Mesendoderm (in vitro differentiated cells): ENCODE measurements at regions not wholly inside any gene's neighbourhood (a gene's known extent, or its start where the extent isn't known, plus 50 kb on each side); places are given as distances from the start of the nearest gene placed in this dataset. TPM values are rescaled to one million over a fixed set of nuclear protein-coding genes. Genes with fewer than 3 reads are reported as not detected.
"Not testable (repeated sequence)": the region's sequence is repeated elsewhere in the genome, so short reads cannot be mapped to it uniquely, and the experiment has no call there.

Source experiments
- DNase-seq: peaks from one replicate; pipeline ENCODE4 v3.0.0; 2013
- H2AK5ac ChIP-seq: 2 replicates; pipeline ENCODE4 v1.6.1; 2013; ENCODE audit warnings: low read length, inconsistent platforms
- H2BK120ac ChIP-seq: 2 replicates; pipeline ENCODE4 v1.6.1; 2013; ENCODE audit warnings: low read depth, mild to moderate bottlenecking, low read length, moderate library complexity, mixed read lengths
- H2BK15ac ChIP-seq: replicated peaks from 2 replicates; pipeline ENCODE4 v1.6.1; 2013; ENCODE audit warnings: low read depth, mild to moderate bottlenecking, moderate library complexity
- H2BK5ac ChIP-seq: 2 replicates; pipeline ENCODE4 v1.6.1; 2013; ENCODE audit warnings: low read length, inconsistent platforms
- H3K18ac ChIP-seq: 2 replicates; pipeline ENCODE4 v1.6.1; 2013; ENCODE audit warnings: mild to moderate bottlenecking, low read length, mixed read lengths
- H3K23ac ChIP-seq: one replicate; pipeline ENCODE4 v1.6.1; 2013; ENCODE audit warnings: low read length
- H3K27ac ChIP-seq: 2 replicates; pipeline ENCODE4 v1.5.1; 2013; ENCODE audit warnings: low read depth, mild to moderate bottlenecking, inconsistent platforms, low read length, moderate library complexity
- H3K27me3 ChIP-seq: 2 replicates; pipeline ENCODE4 v1.6.1; 2013; ENCODE audit warnings: low read length, control low read depth, mild to moderate bottlenecking, inconsistent platforms; ENCODE audit not compliant: insufficient read depth, poor library complexity
- H3K36me3 ChIP-seq: 2 replicates; pipeline ENCODE4 v1.6.1; 2013; ENCODE audit warnings: low read length, inconsistent platforms; ENCODE audit not compliant: control insufficient read depth, insufficient read depth
- H3K4ac ChIP-seq: one replicate; pipeline ENCODE4 v1.6.1; 2013; ENCODE audit warnings: low read depth, mild to moderate bottlenecking, low read length, moderate library complexity
- H3K4me1 ChIP-seq: 2 replicates; pipeline ENCODE4 v1.6.1; 2013; ENCODE audit warnings: low read depth, low read length, inconsistent platforms; ENCODE audit not compliant: control insufficient read depth
- H3K4me2 ChIP-seq: 2 replicates; pipeline ENCODE4 v1.6.1; 2013; ENCODE audit warnings: low read length
- H3K4me3 ChIP-seq: 2 replicates; pipeline ENCODE4 v1.5.1; 2013; ENCODE audit warnings: mild to moderate bottlenecking, low read length
- H3K56ac ChIP-seq: one replicate; pipeline ENCODE4 v1.6.1; 2013; ENCODE audit warnings: low read length
- H3K79me1 ChIP-seq: 2 replicates; pipeline ENCODE4 v1.6.1; 2013; ENCODE audit warnings: low read length, inconsistent platforms
- H3K79me2 ChIP-seq: 2 replicates; pipeline ENCODE4 v1.6.1; 2013; ENCODE audit warnings: mild to moderate bottlenecking, low read length; ENCODE audit not compliant: control insufficient read depth, insufficient read depth
- H3K9ac ChIP-seq: 2 replicates; pipeline ENCODE4 v1.6.1; 2013; ENCODE audit warnings: low read length, inconsistent platforms
- H4K5ac ChIP-seq: one replicate; pipeline ENCODE4 v1.6.1; 2013; ENCODE audit warnings: low read length
- H4K8ac ChIP-seq: one replicate; pipeline ENCODE4 v1.6.1; 2013; ENCODE audit warnings: low read depth, mild to moderate bottlenecking, control low read depth, low read length, moderate library complexity
- WGBS: extraction: QIAGEN DNeasy Blood & Tissue Kit; methylation state at CpG from one replicate; pipeline ENCODE4 v1.1.7; 2013; ENCODE audit warnings: low lambda C conversion rate, missing lambda C conversion rate; ENCODE audit not compliant: insufficient coverage; ENCODE audit errors: extremely low coverage; 5-methylcytosine and 5-hydroxymethylcytosine counted together
- small RNA-seq: library from polyadenylated mRNA; stranded (forward); fragments of <200 nt; extraction: miRNeasy Mini kit (QIAGEN cat#:217004); gene quantifications from one replicate; pipeline ENCODE3, GENCODE V24; 2013; ENCODE audit not compliant: insufficient read depth

- H3K27me3 ChIP-seq, result no peaks in the 10 kb centered on the region
- peak overlapping the region; percentile 80 for H3K27ac ChIP-seq
- H3K9ac ChIP-seq, result peak overlapping the region; percentile 97
- H4K8ac ChIP-seq, result peak overlapping the region; percentile 70
- peaks cover 9% of the 10 kb centered on the region for H3K36me3 ChIP-seq
- peaks cover 30% of the 10 kb centered on the region for H3K79me2 ChIP-seq
- peak overlapping the region; percentile 88 for H4K5ac ChIP-seq
- H3K79me1 ChIP-seq, result peaks cover 12% of the 10 kb centered on the region
- no CpG with 5 or more reads among the region's 40 CpGs for WGBS
- no peak overlapping the region for H3K23ac ChIP-seq
- peak overlapping the region; percentile 94 for H3K18ac ChIP-seq
- H2BK5ac ChIP-seq, result peak overlapping the region; percentile 57
- peak overlapping the region; percentile 65 for H3K4me2 ChIP-seq
- H3K4me1 ChIP-seq, result no peaks in the 10 kb centered on the region
- peak; percentile 99 for DNase-seq
- H2AK5ac ChIP-seq, result no peak overlapping the region
- peak overlapping the region; percentile 86 for H3K4me3 ChIP-seq
- peak overlapping the region; percentile 96 for H3K56ac ChIP-seq
- no peak overlapping the region for H2BK15ac ChIP-seq
- peak overlapping the region; percentile 76 for H2BK120ac ChIP-seq
- peak overlapping the region; percentile 91 for H3K4ac ChIP-seq
Measured at GRCh38 chr17:77088455-77089123, 52.2 kb upstream of the SEC14L1 start.

- Histone ChIP-seq H2BK5ac (no peak overlapping the region), H2BK15ac (no peak overlapping the region), H3K9ac (peak overlapping the region; percentile 97), H3K4me3 (peak overlapping the region; percentile 86), H3K56ac (peak overlapping the region; percentile 96), H3K79me2 (peaks cover 30% of the 10 kb centered on the region), H3K4me2 (peak overlapping the region; percentile 65), H2AK5ac (peak overlapping the region; percentile 61), H3K27ac (no peak overlapping the region), H4K8ac (peak overlapping the region; percentile 70), H3K18ac (peak overlapping the region; percentile 94), H3K36me3 (peaks cover 11% of the 10 kb centered on the region), H3K23ac (no peak overlapping the region), H4K5ac (no peak overlapping the region), H3K4ac (peak overlapping the region; percentile 91), H3K79me1 (peaks cover 12% of the 10 kb centered on the region), H3K4me1 (no peaks in the 10 kb centered on the region), H3K27me3 (no peaks in the 10 kb centered on the region), H2BK120ac (no peak overlapping the region)
- no CpG with 5 or more reads among the region's 6 CpGs for WGBS
- peak; percentile 59 for DNase-seq
Measured at GRCh38 chr17:77089124-77089490, 51.7 kb upstream of the SEC14L1 start.

GRCh38 chr17:77089949-77090348 is 50.8 kb upstream of the SEC14L1 start:
- peaks cover 30% of the 10 kb centered on the region for H3K79me2 ChIP-seq
- H2BK15ac ChIP-seq, H3K56ac ChIP-seq, H4K5ac ChIP-seq, H2BK5ac ChIP-seq, DNase-seq, H3K4ac ChIP-seq, H3K4me1 ChIP-seq, H3K9ac ChIP-seq, H4K8ac ChIP-seq, H3K4me3 ChIP-seq, H3K27me3 ChIP-seq, H2AK5ac ChIP-seq, H3K18ac ChIP-seq, H3K4me2 ChIP-seq, H2BK120ac ChIP-seq, H3K27ac ChIP-seq, H3K23ac ChIP-seq: not testable (repeated sequence)
- H3K36me3 ChIP-seq, result peaks cover 11% of the 10 kb centered on the region
- no CpG with 5 or more reads among the region's 10 CpGs for WGBS
- peaks cover 12% of the 10 kb centered on the region for H3K79me1 ChIP-seq

GRCh38 chr17:77090476-77090875 is 50.3 kb upstream of the SEC14L1 start:
- H3K23ac ChIP-seq, result no peak overlapping the region
- no peak overlapping the region for H3K9ac ChIP-seq
- no peak for DNase-seq
- H3K79me2 ChIP-seq, result peaks cover 30% of the 10 kb centered on the region
- peaks cover 11% of the 10 kb centered on the region for H3K36me3 ChIP-seq
- no peak overlapping the region for H2BK120ac ChIP-seq
- H3K18ac ChIP-seq, result no peak overlapping the region
- no peak overlapping the region for H3K4me2 ChIP-seq
- no peak overlapping the region for H2BK15ac ChIP-seq
- no peaks in the 10 kb centered on the region for H3K27me3 ChIP-seq
- no CpG with 5 or more reads among the region's 5 CpGs for WGBS
- no peak overlapping the region for H3K4ac ChIP-seq
- no peak overlapping the region for H3K56ac ChIP-seq
- H3K4me1 ChIP-seq, result no peaks in the 10 kb centered on the region
- H2AK5ac ChIP-seq, result no peak overlapping the region
- H2BK5ac ChIP-seq, result no peak overlapping the region
- no peak overlapping the region for H3K4me3 ChIP-seq
- H3K27ac ChIP-seq, result no peak overlapping the region
- peaks cover 12% of the 10 kb centered on the region for H3K79me1 ChIP-seq
- H4K8ac ChIP-seq, result no peak overlapping the region
- no peak overlapping the region for H4K5ac ChIP-seq

Small RNA genes in the stretch of these regions (small RNA-seq; reads per million reads assigned to genes)
- not detected for gene RF00017
- gene SCARNA16, result not detected
